ENCODE measurements at regions not wholly inside any gene's neighbourhood (a gene's known extent, or its start where the extent isn't known, plus 50 kb on each side); places are given as distances from the start of the nearest gene placed in this dataset.
A peak's percentile ranks its signal among the peaks of the same experiment; 100 is the strongest.

DNA sequence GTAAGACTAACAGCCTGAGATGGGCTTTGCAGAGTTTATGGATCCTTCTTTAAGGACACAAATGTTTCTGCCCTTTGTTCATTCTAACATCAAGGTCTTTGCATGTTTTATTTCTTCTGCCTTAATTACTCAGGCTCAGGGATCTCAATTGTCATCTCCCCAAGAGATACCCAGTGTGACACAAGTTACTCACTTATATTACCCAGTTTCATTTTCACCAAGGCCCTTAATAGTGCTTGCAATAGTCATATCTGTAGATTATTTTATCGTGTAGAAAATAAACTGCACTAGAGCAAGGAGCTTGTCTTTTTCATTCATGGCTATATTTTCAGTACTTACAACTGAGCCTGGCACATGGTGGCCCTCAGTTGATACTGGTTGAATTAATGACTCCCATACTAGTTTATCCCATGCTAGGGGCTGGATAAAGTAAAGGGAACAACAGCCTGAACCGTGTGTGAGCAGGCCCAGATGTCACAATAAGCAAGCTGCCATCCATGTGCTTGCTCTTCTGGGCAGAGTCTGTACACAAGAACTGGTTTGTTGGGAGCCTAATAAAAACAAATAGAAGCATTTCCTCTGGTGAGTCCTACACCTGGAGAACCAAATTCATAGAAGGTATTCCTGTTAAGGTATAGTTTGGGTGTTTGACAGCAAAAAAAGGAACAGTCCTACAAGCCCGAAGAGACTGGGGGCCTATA lies 112.5 kb upstream of the CD180 start:
- no peaks in the 10 kb centered on the region for H3K9me3 ChIP-seq
- H3K4me1 ChIP-seq, result peaks cover 0 to 17% (median 7%) of the 10 kb centered on the region in 4 donors
- no peaks in the 10 kb centered on the region for H3K36me3 ChIP-seq
- no peaks in the 10 kb centered on the region for H3K27me3 ChIP-seq
- TF ChIP-seq EP300 (IDR thresholded peaks at IDR 0.05) (no peak), POLR2A (IDR thresholded peaks at IDR 0.05) (no peak), POLR2AphosphoS5 (IDR thresholded peaks at IDR 0.05) (no peak)
- TF ChIP-seq, protein P1, sequence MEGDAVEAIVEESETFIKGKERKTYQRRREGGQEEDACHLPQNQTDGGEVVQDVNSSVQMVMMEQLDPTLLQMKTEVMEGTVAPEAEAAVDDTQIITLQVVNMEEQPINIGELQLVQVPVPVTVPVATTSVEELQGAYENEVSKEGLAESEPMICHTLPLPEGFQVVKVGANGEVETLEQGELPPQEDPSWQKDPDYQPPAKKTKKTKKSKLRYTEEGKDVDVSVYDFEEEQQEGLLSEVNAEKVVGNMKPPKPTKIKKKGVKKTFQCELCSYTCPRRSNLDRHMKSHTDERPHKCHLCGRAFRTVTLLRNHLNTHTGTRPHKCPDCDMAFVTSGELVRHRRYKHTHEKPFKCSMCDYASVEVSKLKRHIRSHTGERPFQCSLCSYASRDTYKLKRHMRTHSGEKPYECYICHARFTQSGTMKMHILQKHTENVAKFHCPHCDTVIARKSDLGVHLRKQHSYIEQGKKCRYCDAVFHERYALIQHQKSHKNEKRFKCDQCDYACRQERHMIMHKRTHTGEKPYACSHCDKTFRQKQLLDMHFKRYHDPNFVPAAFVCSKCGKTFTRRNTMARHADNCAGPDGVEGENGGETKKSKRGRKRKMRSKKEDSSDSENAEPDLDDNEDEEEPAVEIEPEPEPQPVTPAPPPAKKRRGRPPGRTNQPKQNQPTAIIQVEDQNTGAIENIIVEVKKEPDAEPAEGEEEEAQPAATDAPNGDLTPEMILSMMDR (IDR thresholded peaks at IDR 0.05), result no peak
- no peak overlapping the region for H3K27ac ChIP-seq
- DNase-seq, result no peak
- WGBS, 5 donors, result 65 to 76% (median 69%) methylated on average over 3 of the region's 3 CpGs
- intact Hi-C loops (cut with DNase I; ENCODE audit: low total_unique reads), result no loop called here
- H3K4me3 ChIP-seq, result no peak overlapping the region

DNA sequence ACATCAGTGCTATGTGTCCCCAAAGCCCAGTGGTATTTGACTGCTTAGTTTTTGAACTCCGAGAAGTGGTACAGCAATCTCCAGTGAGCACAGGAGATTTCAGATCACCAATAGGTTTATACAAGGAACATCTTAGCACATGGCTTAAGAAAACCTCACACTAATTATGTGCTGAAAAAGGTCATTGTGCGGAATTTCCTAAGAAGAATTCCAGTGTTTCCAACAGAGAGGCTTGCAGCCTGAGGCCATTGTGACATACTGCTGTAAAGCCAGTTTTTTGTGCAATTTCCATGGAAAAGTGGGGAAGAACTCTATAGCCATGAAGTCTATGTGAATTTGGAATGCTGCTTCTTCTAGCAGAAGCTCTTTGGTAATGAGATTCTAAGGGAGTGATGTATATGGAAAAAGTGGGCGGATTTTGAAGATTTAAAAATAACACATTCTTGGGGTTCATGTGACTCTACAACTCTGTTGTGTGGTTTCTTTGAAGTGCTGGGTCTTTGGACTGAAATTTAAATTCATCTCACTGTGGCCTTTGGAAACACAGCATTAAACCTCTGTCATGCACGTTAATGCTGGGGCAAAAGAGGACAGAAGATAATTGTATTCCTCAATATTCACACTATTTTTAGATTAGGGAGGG lies 110.5 kb upstream of the CD180 start:
- intact Hi-C loops (cut with DNase I; ENCODE audit: low total_unique reads), result no loop called here
- DNase-seq, result no peak
- Histone ChIP-seq H3K4me1 (peaks cover 0 to 23% (median 7%) of the 10 kb centered on the region in 4 donors), H3K36me3 (no peaks in the 10 kb centered on the region), H3K27ac (no peak overlapping the region), H3K9me3 (no peaks in the 10 kb centered on the region), H3K27me3 (no peaks in the 10 kb centered on the region), H3K4me3 (no peak overlapping the region)
- TF ChIP-seq, protein P1 (IDR thresholded peaks at IDR 0.05), result no peak
- TF ChIP-seq EP300 (IDR thresholded peaks at IDR 0.05) (no peak), POLR2AphosphoS5 (IDR thresholded peaks at IDR 0.05) (no peak), POLR2A (IDR thresholded peaks at IDR 0.05) (no peak)
- WGBS, 5 donors, result 85 to 92% (median 86%) methylated on average over 4 of the region's 4 CpGs

DNA sequence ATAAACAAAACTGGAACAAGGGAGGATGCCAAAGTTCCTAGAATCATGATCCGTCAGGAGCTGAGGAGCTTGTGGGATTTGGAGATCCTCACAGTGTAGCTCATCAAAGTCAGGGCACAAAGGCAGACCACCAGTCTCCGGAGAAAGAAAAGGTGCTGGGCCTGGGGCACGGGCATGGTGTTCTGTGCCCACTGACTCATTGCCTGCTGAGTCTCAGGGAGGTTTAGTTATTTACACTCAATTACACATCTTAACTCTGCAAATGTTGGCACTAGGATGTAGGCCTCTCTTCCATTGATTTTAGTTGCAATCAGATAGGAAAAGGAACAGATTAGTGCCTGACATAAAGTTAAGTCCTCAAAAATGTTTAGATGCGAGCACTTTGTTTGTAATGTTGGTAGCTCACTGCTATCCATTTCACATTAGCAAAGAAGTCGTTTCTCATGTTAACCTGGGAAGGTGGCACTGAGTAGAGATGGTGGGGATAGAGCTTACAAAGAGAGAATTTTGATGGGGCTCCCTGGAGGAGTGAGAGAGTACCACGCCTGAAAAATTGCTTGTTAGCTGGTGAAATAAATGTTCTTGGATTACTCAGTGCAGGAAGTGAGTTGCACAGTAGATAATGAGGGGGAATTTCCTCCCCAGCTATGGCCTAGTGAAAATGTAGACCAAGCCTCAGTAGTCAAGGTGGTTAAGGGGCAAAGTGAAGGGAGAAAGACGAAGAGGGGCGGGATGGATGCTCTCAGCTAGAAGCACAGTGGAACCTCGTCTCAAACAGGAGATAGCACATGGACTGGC lies 109.5 kb upstream of the CD180 start:
- Histone ChIP-seq H3K9me3 (no peaks in the 10 kb centered on the region), H3K27ac (peak overlapping the region in 3 of 5 donors; percentile 34 to 74 (median 64)), H3K4me3 (no peak overlapping the region), H3K36me3 (no peaks in the 10 kb centered on the region), H3K4me1 (peaks cover 0 to 28% (median 12%) of the 10 kb centered on the region in 4 donors), H3K27me3 (no peaks in the 10 kb centered on the region)
- TF ChIP-seq POLR2AphosphoS5 (IDR thresholded peaks at IDR 0.05) (no peak), EP300 (IDR thresholded peaks at IDR 0.05) (no peak), POLR2A (IDR thresholded peaks at IDR 0.05) (no peak)
- TF ChIP-seq, protein P1 (IDR thresholded peaks at IDR 0.05), result no peak
- intact Hi-C loops (cut with DNase I; ENCODE audit: low total_unique reads), result no loop called here
- no peak for DNase-seq
- 85 to 88% (median 86%) methylated on average over 9 of the region's 9 CpGs for WGBS, 5 donors

DNA sequence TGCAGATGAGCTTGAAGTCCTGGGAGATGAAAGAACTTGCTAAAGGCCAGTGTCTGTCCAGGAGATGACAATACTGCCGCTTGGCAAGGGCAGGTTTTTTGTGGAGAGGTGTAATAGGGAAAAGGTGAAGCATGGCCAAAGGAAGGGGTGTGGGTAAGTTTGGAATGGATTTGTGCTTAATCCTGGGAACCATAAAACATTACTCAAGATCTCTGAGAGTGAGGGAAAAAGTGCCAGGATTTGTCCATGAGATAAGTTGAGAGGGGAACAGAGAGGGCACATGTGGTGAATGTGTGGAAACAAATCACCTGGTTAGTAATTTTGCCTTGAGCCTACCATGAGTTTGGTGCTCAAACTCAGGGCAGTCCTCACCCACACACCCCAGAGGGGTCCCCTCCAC lies 108.8 kb upstream of the CD180 start:
- H3K27me3 ChIP-seq, result no peaks in the 10 kb centered on the region
- TF ChIP-seq, protein P1 (IDR thresholded peaks at IDR 0.05), result no peak
- TF ChIP-seq POLR2A (IDR thresholded peaks at IDR 0.05) (no peak), POLR2AphosphoS5 (IDR thresholded peaks at IDR 0.05) (no peak), EP300 (IDR thresholded peaks at IDR 0.05) (no peak)
- peak overlapping the region in 3 of 5 donors; percentile 34 to 74 (median 64) for H3K27ac ChIP-seq
- intact Hi-C loops (cut with DNase I; ENCODE audit: low total_unique reads), result no loop called here
- no peaks in the 10 kb centered on the region for H3K36me3 ChIP-seq
- WGBS, 5 donors, result 90 to 100% (median 97%) methylated on average over 1 of the region's 1 CpG
- no peaks in the 10 kb centered on the region for H3K9me3 ChIP-seq
- DNase-seq, result no peak
- H3K4me3 ChIP-seq, result no peak overlapping the region
- peaks cover 0 to 36% (median 15%) of the 10 kb centered on the region in 4 donors for H3K4me1 ChIP-seq

All from stomach (tissue), 8 donors.